TTC549 (cell line): ENCODE measurements at regions not wholly inside any gene's neighbourhood (a gene's known extent, or its start where the extent isn't known, plus 50 kb on each side); places are given as distances from the start of the nearest gene placed in this dataset.
"Not testable (repeated sequence)": the region's sequence is repeated elsewhere in the genome, so short reads cannot be mapped to it uniquely, and the experiment has no call there.

Source experiments
- FAIRE-seq: peaks from 2 replicates; lab custom pipeline; 2012; peaks lifted over from hg19 to GRCh38; lab: Jason Lieb, UNC

DNA sequence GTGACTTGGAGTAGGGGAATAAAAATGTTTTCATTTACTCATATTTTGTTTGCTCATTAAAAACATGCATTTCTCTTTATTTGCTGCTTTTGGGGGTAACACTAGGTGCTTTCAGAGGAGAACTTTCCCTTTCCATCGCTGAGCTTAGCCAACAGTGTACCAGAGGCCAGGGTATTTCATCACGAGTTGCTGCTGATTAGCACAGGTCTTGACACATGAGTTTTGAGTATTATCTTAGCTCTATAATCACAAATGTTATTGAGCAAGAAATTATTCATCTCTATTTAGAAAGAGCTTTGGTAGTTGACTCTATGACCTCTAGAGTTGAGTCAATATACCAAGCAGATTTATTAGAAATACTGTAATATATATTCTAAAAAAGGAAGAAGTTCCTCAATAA lies 375.9 kb downstream of the NXPH1 start:
- no peak for FAIRE-seq

DNA sequence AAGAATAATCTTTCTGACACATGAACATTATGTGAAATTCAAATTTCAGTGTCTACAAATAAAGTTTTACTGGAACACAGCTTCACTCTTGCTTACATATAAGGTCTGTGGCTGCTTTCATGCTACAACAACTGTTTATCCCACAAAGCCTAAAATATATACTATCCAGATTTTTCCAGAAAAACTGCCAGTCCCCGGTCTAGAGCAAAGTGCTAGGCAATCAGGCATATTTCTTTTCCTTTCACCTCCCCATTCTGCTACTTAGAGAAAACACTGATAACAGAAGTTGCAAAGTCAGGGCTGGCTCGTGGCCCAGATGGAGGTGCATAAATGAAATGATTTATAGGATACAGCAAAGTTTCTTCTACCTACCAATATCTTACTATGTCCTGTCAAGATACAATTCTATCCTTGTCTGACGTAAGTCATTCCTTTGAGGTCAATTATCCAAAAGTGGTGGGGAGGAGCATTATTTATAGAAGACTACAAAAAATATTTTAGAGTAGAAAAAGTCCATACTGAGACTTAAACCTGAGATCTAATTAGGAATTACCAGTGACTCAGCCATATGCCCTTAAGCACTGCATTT lies 384.1 kb downstream of the NXPH1 start:
- no peak for FAIRE-seq

DNA sequence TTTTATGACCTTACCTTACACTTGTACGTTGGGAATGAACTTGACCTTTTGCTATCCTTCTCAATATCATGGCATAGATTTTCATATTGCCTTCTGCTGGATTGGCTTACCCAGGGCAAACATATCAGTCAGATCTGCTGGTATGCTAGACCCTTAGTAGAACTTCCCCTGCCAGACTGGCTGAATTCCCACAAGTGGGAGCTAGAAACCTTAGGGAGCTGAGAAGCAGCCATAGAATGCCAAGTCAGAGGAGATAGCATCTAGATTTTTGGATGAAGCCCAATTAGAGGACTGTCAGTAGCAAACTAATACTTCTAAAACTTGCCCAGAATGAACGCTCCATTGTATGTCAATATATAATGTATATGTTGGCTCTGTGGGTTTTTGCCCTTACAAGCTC lies 385.0 kb downstream of the NXPH1 start:
- no peak for FAIRE-seq

DNA sequence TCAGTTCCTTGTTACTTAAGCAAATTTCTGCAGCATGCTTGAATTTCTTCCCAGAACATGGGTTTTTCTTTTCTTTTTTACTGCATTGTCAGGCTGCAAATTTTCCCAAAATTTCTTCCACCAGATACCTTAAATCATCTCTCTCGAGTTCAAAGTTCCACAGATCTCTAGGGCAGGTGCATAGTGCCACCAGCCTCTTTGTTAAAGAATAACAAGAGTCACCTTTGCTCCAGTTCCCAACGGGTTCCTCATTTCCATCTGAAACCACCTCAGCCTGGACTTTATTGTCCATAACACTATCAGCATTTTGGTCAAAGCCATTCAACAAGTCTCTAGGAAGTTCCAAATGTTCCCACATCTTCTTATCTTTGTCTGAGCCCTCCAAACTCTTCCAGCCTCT lies 389.2 kb downstream of the NXPH1 start:
- FAIRE-seq = no peak

DNA sequence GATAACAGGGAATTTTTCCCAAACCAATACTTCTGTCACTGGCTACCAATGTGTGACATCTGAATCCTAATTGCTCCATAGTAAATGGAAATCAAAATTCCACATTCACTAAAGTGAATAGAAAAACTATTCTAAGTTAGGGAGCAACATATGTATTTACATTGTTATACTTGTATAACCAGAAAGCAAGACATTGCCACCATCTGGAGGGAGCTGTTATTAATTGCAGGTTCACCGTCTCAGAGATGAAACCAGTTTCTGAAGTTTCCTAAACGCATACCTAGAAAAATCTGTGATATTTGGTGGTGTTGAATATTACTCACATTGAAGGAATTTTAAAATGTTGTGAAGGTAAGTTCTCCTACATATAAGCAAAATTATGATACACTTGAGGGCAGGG lies 390.1 kb downstream of the NXPH1 start:
- no peak for FAIRE-seq

DNA sequence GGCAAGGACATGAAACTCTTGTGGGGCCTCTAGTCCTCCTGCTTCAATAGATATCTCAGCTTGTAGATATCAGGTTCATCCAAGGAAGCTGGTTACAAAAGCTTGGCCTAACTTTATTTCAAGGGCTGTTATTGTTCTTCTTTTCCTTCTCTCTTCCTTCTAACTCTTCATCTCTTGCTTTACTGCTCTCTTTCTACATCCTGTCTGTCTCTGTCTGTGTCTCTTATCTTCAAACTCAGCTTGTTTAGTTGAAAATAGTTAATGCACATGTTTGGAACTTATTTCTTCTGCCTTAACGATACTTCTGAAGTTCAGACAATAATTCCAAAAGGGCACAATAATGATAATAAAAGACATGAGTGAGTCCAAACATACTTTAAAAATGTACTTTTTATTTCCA lies 393.9 kb downstream of the NXPH1 start:
- no peak for FAIRE-seq

DNA sequence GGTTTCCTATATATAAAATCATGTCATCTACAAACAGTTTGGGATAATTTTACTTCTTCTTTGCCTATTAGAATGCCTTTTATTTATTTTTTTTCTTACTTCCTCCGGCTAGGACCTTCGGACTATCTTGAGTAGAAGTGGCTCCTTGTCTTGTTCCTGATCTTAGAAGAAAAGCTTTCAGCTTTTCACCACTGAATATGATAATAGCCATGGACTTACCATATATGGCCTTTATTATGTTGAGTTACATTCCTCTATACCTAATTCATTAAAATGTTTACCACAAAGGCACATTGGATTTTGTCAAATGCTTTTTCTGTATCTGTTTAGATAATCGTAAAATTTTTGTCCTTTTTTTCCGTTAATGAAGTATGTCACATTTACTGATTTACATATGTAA lies 395.7 kb downstream of the NXPH1 start:
- FAIRE-seq = no peak

DNA sequence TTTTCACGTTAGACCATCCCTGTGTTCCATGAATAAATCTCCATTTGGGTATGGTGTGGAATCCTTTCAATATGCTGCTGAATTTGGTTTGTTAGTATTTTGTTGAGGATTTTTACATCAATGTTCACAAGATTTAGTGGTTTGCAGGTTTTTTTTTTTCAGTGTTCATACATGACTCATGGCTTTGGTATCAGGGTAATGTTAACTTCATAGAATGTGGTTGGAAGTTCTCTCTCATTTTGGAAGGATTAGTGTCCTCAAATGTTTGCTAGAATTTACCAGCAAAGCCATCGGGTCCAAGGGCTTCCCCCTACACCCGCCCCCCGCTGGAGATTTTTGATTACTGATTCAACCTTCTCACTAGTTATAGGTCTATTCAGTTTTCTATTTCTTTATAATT lies 398.0 kb downstream of the NXPH1 start:
- FAIRE-seq = no peak

DNA sequence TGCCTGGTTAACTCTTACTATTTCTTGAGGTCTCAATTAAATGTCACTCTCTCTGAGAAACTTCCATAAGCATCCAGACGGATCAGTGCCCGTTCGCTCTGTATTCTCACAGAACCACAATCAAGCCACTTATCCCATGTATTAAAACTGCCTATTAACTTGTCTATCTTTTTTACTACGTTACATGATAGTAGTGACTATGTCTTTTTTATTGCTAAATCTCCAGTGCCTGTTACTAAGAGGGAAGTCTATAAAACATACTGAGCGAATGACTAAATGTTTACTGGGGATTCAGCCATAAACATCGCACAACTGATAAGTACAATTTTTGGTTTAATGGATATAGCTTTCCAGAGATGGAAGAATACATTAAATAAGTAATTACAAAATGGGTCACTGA lies 399.9 kb downstream of the NXPH1 start:
- no peak for FAIRE-seq

DNA sequence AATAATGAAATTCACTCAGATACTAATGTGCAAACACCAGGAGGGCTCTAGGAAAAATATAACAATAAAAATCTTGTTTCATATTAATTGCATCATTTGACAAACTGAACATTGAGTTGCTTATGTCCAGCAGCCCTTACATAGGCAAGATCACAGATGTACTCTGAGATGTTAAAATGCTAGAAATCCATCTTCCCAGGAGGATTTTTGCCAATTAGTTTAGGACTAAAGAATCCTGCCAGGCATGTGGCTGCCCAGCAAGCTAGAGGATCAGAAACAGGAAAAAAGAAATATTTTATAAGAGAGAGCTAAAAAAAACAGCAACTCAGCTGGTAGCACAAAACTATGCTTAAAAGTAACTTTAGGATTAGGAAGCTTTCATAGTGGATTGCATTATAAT lies 407.8 kb downstream of the NXPH1 start:
- FAIRE-seq = no peak

DNA sequence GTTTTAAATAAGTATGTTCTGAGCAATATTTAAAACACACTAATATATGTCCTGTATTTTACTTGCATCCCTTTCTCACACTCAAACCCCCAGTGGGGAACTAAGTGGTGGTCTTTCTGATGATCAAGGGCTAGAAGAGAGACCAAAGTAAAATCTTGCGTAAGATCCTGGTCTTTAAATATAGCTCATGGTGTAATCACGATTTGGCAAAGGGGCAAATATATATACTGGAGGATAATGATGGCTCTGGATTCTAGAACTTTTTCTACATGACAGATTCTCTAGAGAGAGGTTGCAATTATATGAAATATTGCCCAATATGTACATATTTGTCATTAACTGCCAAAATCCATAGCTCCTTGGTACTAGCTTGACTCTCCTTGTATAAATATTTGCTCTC lies 438.3 kb downstream of the NXPH1 start:
- no peak for FAIRE-seq

DNA sequence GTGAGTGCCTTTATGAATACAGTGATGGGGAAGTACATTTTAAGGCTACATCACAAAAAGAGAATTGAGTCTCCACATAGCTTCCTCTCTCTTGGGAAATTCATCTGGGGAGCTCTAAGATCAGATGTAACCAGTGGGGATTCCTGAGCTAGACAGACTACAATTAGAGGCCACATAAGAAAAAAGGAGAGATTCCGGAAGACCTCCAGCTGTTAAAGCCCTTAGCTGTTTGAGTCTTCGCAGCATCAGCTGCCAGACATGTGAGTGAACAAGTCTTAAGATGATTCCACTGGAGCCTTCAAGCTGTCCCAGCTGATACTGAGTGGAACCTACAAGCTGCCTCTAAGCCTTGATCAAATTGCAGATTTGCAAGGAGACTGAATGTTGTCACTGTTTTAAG lies 448.5 kb downstream of the NXPH1 start:
- FAIRE-seq = no peak

DNA sequence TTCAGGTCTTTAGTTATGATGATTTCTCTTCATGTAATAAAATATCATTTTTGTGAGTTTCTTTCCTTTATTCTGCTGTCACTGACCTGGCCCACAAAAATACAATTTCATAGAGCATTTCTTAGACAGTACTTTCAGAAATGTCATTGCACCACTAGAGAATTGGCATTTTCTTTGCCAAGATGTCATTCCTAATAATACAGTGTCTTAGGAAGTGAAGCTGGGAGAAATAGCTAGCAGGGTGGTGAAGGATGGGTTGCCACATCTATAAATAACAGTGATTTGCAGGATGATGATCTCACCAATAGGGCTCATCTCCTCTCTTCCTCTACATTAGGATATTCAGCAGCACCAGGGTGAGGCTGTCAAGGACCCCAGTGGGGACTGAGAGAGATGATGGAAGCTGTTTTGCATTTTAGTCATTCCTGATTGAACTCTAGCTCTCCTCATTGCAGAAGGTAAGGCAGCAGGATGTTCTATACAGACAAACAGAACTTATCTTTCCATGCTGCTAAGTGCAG lies 452.1 kb downstream of the NXPH1 start:
- no peak for FAIRE-seq

DNA sequence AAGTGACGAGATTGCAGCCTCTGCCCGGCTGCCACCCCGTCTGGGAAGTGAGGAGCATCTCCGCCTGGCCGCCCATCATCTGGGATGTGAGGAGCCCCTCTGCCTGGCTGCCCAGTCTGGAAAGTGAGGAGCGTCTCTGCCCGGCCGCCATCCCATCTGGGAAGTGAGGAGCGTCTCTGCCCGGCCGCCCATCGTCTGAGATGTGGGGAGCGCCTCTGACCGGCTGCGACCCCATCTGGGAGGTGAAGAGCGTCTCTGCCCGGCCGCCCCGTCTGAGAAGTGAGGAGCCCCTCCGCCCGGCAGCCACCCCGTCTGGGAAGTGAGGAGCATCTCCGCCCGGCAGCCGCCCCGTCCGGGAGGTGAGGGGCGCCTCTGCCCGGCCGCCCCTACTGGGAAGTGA lies 456.9 kb downstream of the NXPH1 start:
- FAIRE-seq = not testable (repeated sequence)

DNA sequence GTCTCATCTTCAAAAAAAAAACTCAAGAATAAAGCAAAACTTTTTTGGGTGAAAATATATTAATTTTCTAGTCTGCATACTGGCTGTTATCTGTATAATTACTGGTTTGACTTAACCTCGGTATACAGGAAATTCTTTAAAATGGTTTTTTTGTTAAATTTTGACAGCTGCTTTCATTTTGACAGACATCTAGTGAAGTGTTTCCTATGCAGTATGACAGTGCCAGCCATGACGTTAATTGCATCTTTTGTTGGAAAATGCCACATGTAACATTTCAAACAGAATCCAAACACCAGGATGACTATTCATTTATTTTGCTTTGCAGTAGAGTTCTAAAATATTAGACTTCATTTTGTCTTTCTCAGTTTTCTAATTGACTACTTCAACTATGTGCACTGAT lies 460.4 kb downstream of the NXPH1 start:
- FAIRE-seq = no peak

DNA sequence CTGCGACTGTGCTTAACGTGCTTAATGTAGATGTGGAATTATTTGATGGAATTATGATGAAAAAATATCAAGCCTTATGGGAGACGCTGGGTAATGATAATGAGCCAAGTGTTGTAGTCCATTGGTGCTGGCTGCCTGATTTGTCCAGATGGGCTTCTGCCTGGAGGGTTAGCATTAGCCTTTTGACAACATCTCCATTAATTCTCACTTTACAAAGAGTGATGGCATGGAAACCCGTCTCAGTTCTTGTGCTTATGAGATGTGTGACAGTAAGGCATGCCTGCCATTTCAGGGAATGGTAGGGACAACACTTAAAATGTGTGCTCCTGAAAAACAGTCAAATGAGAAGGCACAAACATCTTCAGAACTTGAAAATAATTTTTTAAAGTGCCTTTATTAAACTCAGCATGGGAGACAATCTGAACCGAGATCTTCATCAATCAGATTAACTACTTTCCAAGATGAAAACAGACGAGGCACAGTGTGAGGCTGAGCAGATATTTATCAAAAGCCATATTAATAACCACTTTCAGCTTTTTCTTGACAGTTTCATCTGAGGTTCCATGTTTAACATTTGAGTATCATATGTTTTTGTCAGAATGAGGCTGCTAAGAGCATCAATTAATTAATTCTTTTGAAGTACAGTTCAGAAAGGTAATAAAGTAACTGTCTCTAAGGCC lies 473.1 kb downstream of the NXPH1 start:
- FAIRE-seq = no peak

DNA sequence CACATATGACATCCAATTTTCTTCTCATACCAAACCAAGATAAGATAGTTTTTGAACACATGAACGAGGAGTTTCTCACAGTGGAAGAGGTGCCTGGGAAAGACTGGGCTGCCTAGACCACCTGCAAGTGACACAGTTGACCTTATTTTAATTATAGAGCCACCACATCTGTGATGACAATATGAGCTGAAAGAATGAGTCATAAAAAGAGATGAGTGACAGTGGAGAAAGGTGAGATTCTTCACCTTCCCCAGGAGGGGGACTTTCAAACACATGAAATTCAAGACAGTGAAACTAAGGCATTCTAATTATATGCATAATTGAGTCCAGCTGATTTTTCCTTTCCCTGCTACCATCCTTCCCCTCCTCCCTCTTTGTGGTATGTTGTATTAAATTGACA lies 475.5 kb downstream of the NXPH1 start:
- FAIRE-seq = no peak

DNA sequence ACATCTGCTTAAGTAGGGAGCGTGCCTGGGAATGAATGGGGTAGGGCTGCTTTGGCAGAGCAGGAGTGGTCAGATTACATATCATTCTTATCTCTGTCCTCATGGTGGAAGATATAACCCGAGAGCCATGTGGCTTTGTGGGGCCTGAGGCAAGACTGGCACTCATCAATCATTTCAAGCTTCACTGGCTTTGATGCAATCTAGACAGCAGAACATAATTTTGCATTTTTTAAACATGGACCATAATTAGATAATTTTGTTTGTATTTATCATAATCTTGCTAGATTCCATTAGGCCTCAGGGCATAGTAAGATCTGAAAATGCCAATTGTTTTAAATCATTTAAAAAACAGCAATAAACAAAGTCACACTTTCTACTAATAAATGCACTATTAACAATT lies 480.3 kb downstream of the NXPH1 start:
- FAIRE-seq = no peak

DNA sequence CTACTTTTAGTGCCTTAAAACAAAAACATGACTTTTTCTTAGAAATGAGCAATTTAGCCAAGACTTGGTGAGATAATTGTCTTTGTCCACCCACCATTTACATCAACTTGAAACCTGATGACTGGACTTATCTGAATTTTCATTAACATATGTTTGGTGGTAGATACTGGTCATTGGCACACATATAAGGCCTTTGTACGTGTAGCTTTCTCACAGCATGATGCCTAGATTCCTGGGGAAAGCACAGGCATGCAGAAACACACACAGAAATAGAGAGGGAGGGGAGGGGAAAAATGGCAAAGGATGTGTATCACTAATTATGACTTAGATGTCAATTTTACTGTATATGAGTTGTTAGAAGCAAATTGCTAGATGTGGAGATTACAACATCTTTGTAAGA lies 488.4 kb downstream of the NXPH1 start:
- no peak for FAIRE-seq

DNA sequence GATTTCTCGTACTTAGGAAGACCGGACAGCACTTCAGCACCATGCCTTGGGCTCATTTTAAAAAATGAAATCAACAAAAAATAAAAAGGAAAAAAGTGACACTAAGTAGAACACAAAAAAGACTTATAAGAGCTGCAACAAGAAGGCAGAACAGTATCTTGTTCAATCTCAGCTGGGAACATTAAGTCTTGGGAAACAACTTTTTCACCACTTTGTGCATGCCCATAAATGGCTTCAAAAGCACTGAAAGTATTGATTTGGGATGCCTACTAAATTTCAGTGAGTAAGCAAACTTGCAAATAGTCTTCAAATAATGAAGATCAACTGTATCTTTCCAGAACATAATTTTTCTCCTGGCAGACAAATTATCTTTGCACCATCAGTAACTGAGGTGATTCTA lies 489.3 kb downstream of the NXPH1 start:
- FAIRE-seq = no peak

DNA sequence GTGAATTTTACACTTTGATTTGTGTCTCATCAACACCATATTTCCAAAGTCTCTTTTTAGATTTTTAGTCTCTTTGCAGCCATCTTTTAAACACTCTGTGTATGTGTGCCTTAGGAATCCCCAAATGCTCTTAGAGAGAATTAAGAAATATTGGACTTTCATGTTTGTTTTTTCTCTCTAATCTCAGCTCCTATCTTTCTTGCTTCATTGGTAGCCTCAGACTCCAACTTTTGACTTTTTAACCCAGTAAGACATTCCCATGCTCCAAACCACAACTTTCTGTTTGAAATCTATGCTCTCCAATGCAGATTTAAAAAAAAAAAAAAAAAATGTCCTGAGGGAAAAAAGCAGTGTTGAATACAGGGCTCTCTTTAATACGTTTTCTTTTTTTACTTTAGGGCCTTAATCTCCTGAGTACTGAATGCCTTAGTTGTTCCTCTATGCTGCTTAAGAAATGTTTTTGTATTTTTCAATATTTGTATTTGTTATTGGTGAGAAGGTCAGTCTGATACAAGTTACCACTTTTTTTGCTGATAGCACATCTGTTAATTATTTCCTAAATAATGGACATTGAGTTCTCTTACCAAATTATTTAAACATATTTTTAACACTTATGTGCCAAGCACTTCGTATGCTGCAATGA lies 489.9 kb downstream of the NXPH1 start:
- FAIRE-seq = no peak

DNA sequence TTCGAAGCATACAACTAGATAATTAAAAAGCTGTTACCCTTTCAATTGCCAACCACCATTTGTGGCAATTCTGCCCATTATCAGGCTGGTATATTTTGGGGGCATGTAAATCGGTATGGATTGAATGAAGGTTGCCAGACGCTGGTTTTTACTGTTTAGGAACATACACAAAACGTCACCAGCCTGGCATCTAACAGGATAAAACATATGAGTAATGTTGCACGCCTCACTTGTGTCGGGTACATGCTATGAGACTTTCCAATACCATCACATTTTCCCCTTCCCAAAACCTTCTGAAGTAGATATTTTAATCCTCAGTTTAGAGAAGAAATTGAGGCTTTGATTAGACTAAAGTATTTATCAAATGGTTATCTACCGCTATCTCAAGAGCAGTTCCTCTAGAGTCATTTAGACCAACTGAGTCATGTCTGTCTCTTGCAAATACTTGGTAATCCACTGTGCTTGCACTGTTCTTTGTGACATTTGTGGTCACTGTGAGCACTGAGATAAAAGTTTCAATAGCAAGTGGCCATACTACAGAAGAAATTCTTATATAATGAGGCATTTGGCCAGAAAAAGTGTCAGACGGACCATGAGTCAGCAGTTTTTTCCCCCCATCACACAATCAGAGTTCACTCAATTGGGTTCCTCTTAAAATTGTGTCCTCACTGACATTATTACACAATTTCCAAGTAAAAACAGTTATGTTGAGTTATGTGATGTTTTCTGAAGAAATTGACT lies 498.7 kb downstream of the NXPH1 start:
- no peak for FAIRE-seq

DNA sequence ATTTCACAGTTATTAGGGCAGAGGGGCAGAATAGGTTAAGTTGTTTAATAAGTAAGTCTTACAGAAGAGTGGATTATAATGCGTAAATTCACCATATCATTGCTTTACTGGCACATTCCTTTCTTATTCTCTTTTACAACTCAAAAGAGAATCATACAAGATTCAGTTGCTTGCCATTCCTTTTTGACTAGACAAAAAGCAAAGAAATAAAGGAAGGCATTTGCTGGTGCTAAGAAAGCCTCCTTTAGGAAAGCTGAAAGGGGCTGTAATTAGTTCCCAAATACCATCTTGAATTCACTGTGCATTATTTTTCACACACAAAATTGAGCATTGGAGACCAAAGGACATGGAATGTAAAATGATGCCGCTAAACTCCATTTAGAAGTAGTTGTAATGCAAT lies 499.3 kb downstream of the NXPH1 start:
- no peak for FAIRE-seq
